ENCODE measurements at regions not wholly inside any gene's neighbourhood (a gene's known extent, or its start where the extent isn't known, plus 50 kb on each side); places are given as distances from the start of the nearest gene placed in this dataset.
"Not testable (repeated sequence)": the region's sequence is repeated elsewhere in the genome, so short reads cannot be mapped to it uniquely, and the experiment has no call there.

GRCh38 chr2:191476901-191477300, 201.0 kb upstream of the NABP1 start:
- DNase-seq: no peak

GRCh38 chr2:191478799-191479679, 198.9 kb upstream of the NABP1 start:
- DNase-seq: no peak

GRCh38 chr2:191479680-191480023, 198.3 kb upstream of the NABP1 start:
- no peak for DNase-seq

GRCh38 chr2:191481305-191482070, 196.4 kb upstream of the NABP1 start:
- DNase-seq: no peak

- no peak for DNase-seq
Observed at GRCh38 chr2:191483117-191483516, 194.8 kb upstream of the NABP1 start.

- DNase-seq: no peak
Observed at GRCh38 chr2:191486584-191487320, 191.2 kb upstream of the NABP1 start.

GRCh38 chr2:191488135-191488534, 189.8 kb upstream of the NABP1 start:
- no peak for DNase-seq

DNA sequence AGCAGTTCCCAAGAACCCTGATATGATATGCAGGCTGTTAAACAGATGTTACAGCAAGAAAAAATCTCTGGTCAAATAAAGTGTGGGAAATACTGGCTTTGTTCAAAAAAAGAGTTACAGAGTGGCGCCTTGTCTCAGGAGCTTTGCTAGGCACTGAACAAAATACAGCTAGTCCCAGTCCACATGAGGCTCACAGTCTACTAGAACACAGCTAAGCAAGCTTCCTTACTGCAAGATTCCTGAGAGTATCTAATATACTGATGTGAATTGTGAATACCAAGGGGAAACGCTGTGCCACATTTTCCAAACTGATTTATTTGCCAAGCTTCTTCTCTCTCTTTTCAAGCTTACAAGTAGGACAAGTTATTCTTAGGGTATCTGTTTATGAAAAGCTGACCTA, 188.8 kb upstream of the NABP1 start:
- no peak for DNase-seq

GRCh38 chr2:191496838-191497237, 181.1 kb upstream of the NABP1 start:
- no peak for DNase-seq

- no peak for DNase-seq
Observed at GRCh38 chr2:191497822-191498221, 180.1 kb upstream of the NABP1 start.

GRCh38 chr2:191499050-191499449, 178.9 kb upstream of the NABP1 start:
- DNase-seq: no peak

DNA sequence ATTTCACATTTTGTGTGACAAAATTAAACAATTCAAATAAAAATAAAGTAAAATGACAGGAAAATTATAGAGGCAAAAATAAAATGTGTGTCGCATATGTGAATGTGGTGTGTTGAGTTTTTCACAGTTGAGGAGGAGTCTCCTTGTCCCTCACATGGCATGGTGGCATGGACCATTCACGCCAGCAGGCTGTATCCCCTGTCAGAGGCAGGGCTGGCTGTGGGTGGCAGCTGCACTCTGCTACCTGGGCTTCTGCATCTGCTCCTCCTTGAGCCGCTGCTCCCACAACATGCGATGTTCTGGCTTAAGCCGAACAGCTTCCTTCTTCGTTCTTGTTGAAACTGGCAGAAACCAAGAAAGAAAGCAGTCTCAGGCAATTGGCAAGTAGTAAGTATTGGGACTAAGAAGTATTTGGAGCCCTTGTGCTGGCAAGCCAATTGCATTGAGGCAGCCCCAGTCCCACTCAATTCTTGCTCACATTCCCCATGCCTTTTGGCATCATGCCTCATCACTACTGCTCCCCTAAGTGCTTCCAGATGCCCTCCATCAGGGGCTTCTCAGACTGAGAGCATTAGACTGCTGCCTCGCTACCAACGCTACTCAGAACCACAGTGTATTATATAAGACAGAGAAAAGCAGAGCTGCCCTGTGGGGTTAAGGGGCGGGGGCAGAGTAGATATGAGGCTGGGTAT, 177.9 kb upstream of the NABP1 start:
- DNase-seq: no peak

GRCh38 chr2:191500566-191500883, 177.4 kb upstream of the NABP1 start:
- DNase-seq: no peak

- no peak for DNase-seq
Observed at GRCh38 chr2:191500884-191501560, 176.9 kb upstream of the NABP1 start.

GRCh38 chr2:191501561-191502168, 176.3 kb upstream of the NABP1 start:
- DNase-seq: no peak

DNA sequence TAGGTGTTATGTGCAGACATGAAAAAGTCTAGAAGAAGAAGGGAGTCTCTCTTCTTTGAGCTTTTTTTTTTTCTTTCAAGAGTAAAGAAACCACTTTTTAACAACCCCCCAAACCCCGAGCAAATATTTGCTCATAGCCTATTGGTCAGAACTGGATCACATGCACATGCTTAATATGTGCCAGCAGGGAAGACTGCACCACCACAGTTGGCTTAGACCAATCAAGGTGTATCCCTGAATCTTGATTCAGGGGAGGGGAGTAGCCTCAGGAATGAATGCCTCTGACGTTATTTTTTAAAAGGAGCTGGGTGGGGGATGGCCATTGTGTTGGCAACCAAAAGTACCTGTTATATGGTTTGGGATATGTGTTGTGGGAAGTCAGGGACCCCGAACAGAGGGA, 171.4 kb upstream of the NABP1 start:
- no peak for DNase-seq

DNA sequence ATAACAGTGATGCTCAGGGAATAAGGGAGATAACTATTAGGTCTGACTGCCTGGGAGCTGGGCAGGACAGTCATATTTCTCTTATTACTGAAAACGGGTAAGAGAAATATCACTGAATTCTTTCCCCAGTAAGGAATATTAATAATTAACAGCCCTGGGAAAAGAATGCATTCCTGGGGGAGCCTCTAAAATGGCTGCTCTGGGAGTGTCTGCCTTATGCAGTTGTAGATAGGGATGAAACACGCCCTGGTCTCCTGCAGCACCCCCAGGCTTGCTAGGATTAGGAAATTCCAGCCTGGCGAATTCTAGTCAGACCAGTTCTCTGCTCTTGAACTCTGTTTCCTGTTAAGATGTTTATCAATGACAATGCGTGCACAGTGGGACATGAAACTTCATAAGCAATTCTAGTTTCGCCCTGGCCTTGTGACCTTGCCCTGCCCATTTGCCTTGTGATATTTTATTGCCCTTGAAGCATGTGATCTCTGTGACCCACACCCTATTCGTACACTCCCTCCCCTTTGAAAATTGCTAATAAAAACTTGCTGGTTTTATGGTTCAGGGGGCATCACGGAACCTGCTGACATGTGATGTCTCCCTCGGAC, 170.6 kb upstream of the NABP1 start:
- DNase-seq: not testable (repeated sequence)

DNA sequence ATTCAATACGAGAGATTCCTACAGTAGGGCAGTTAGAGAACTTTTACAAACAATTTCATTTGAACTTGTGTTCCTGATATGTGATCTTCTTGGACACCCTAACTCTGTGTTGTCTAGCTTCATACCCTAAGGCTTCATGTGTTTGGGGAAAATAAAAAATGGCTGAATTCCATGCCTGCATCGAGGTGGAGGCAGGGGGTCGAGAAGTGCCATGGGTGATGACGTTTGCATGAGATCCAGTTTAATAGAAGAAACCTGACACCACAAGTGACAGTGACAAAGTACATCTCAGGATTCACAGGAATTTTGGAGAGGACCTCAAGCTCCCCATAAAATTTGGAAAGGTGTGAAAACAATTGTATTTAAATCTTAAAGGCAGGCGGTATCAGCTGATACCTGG, 169.2 kb upstream of the NABP1 start:
- DNase-seq: no peak

GRCh38 chr2:191512216-191512835, 165.6 kb upstream of the NABP1 start:
- DNase-seq: no peak

- no peak for DNase-seq
Observed at GRCh38 chr2:191512874-191513273, 165.1 kb upstream of the NABP1 start.

DNA sequence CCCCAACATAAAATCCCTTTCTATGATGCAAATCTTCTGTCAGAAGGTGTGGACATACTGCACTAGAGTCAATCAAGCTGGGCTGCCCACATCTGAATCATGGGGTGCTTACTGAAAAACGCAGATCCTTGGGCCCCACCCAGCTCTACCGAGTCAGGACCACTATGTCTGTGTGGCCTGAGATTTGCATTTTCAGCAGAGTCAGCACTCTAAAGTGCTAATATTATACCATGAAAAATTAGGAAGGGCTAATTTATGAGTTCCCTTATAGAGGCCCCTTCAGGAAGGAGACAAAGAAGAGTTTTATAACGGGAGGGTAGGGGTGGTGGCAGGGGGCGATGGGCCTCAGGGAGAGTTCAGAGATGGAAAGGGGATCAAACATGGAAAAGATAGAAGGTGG, 163.3 kb upstream of the NABP1 start:
- DNase-seq: no peak

Measured in activated CD4-positive, alpha-beta T cell treated with anti-CD3 and anti-CD28 coated beads, Interleukin-2, amount 50 U/mL, for 4 hours (primary cell).